Tibial nerve (tissue), 4 donors: ENCODE measurements at regions not wholly inside any gene's neighbourhood (a gene's known extent, or its start where the extent isn't known, plus 50 kb on each side); places are given as distances from the start of the nearest gene placed in this dataset.
A peak's percentile ranks its signal among the peaks of the same experiment; 100 is the strongest.

Experiments
- CTCF ChIP-seq, 5 experiments: fragments of 200-600 bp in 3 of 5; fragments of 450-650 bp in 2 of 5; sonication (generic) in 3 of 5; IDR thresholded peaks; one replicate each; pipeline ENCODE4 v1.5.1; 2016 to 2019; ENCODE audit warnings: antibody characterized with exemption in 5 of 5, mild to moderate bottlenecking in 3 of 5, moderate library complexity in 2 of 5
- EP300 ChIP-seq, 2 donors: sonication (generic); formaldehyde crosslinking; IDR thresholded peaks; one replicate each; pipeline ENCODE4 v1.6.1; 2017; ENCODE audit warnings: antibody characterized with exemption in 2 of 2, mild to moderate bottlenecking in 1 of 2

- TF ChIP-seq CTCF (IDR thresholded peaks at IDR 0.05) (peak in 4 of 5 experiments; percentile 23 to 42 (median 36)), EP300 (IDR thresholded peaks at IDR 0.05) (peak; percentile 71 to 80)
These were observed 94.3 kb downstream of the HNRNPLL start for GRCh38 chr2:38508311-38509039.
